MCF 10A (cell line): ENCODE measurements at regions not wholly inside any gene's neighbourhood (a gene's known extent, or its start where the extent isn't known, plus 50 kb on each side); places are given as distances from the start of the nearest gene placed in this dataset.

ENCODE experiments used
- BruUV-seq: library from RNA; stranded (reverse); fragments of 400-500 nt; replicated peaks from 2 replicates; lab custom pipeline; 2021; lab: Mats Ljungman, UMichigan
- CTCF ChIA-PET: fragments of 300-600 bp; sonication (Branson Sonifier 250); formaldehyde crosslinking; extraction: SDS; loops from one replicate; lab custom pipeline; 2021; ENCODE audit warnings: antibody characterized with exemption, inconsistent platforms; lab: Yijun Ruan, JAX
- POLR2A ChIA-PET: fragments of 300-600, 350-650 bp; sonication (Branson Sonifier 250); formaldehyde crosslinking; extraction: SDS; loops from one replicate; lab custom pipeline; 2020; ENCODE audit warnings: antibody characterized with exemption, inconsistent platforms; lab: Yijun Ruan, JAX
- DNase-seq: peaks from one replicate; pipeline ENCODE4 v3.0.0-alpha.2; 2018; ENCODE audit not compliant: unreplicated experiment
- H3K27ac Mint-ChIP-seq: one replicate; pipeline ENCODE4 v1.8.0; 2022; ENCODE audit warnings: mild to moderate bottlenecking, low read depth, mixed read lengths; ENCODE audit not compliant: unreplicated experiment
- H3K27me3 Mint-ChIP-seq: one replicate; pipeline ENCODE4 v1.8.0; 2022; ENCODE audit warnings: mixed read lengths; ENCODE audit not compliant: insufficient read depth, unreplicated experiment
- H3K36me3 Mint-ChIP-seq: one replicate; pipeline ENCODE4 v1.8.0; 2022; ENCODE audit warnings: mild to moderate bottlenecking, moderate library complexity, mixed read lengths; ENCODE audit not compliant: insufficient read depth, unreplicated experiment
- H3K4me1 Mint-ChIP-seq: one replicate; pipeline ENCODE4 v1.8.0; 2022; ENCODE audit warnings: mixed read lengths; ENCODE audit not compliant: insufficient read depth, unreplicated experiment
- H3K4me3 Mint-ChIP-seq: one replicate; pipeline ENCODE4 v1.8.0; 2022; ENCODE audit warnings: mild to moderate bottlenecking, moderate library complexity, mixed read lengths; ENCODE audit not compliant: unreplicated experiment
- H3K9me3 Mint-ChIP-seq: one replicate; pipeline ENCODE4 v1.8.0; 2022; ENCODE audit warnings: mixed read lengths; ENCODE audit not compliant: unreplicated experiment
- intact Hi-C: fragments of 100-400 bp; cut with micrococcal nuclease; formaldehyde crosslinking; loops from 2 replicates; pipeline ENCODE4 v1.14.1; 2022
- TF ChIP-seq, protein P1 (sequence below): fragments of 200-600 bp; IDR thresholded peaks from one replicate; pipeline ENCODE4 v1.8.0; 2022; ENCODE audit warnings: antibody characterized with exemption, mild to moderate bottlenecking; ENCODE audit not compliant: unreplicated experiment

DNA sequence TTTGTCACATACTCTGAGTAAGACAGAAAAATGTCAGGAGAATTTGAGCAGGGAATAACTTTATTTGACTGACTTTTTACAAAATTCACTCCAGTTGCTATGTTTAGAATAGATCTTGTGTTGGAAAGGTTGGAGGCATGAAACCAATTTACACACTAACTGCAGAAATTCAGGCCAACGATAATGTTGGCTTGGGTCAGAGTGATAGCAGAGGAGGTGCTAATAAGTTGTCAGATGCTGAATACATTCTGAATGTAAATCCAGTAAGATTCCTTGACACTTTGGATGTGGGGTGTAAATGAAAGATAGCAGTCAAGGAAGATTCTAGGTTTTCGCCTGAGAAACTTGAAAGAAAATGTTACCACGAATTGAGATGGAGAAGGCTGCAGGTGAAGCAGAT is 502.5 kb upstream of the GHITM start:
- Mint-ChIP-seq H3K4me1 (peaks cover 15% of the 10 kb centered on the region), H3K4me3 (no peak overlapping the region), H3K27ac (no peak overlapping the region), H3K36me3 (no peaks in the 10 kb centered on the region), H3K27me3 (no peaks in the 10 kb centered on the region), H3K9me3 (no peaks in the 10 kb centered on the region)
- DNase-seq: no peak
- TF ChIP-seq, protein P1, sequence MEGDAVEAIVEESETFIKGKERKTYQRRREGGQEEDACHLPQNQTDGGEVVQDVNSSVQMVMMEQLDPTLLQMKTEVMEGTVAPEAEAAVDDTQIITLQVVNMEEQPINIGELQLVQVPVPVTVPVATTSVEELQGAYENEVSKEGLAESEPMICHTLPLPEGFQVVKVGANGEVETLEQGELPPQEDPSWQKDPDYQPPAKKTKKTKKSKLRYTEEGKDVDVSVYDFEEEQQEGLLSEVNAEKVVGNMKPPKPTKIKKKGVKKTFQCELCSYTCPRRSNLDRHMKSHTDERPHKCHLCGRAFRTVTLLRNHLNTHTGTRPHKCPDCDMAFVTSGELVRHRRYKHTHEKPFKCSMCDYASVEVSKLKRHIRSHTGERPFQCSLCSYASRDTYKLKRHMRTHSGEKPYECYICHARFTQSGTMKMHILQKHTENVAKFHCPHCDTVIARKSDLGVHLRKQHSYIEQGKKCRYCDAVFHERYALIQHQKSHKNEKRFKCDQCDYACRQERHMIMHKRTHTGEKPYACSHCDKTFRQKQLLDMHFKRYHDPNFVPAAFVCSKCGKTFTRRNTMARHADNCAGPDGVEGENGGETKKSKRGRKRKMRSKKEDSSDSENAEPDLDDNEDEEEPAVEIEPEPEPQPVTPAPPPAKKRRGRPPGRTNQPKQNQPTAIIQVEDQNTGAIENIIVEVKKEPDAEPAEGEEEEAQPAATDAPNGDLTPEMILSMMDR: no peak
- no TSS peak for BruUV-seq
- POLR2A ChIA-PET: no interaction called here
- CTCF ChIA-PET: no interaction called here
- intact Hi-C loops: no loop called here

DNA sequence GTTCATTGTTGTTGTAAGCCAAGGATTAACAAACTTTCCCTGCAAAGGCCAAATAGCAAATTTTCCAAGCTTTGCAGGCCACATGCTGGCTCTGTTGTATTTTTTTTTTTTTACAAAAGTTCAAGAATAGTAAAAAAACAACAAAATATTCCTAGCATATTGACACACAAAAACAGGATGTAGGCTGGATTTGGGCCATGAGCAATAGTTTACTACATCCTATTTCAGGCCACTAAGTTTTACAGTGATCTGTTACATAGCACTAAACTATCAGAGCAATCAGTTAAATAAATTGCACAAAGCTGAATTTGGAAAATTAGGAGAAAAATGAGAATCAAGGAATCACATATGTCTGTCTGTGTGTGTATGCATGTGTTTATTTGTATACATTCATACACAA is 491.8 kb upstream of the GHITM start:
- CTCF ChIA-PET: interaction anchor here (0.7 to 1.2 kb wide), 3 partner anchors 12 to 144 kb away, joined by 3 to 4 read pairs (median 3); no protein-coding TSS in a partner anchor
- intact Hi-C loops: no loop called here
- TF ChIP-seq, protein P1: no peak
- no peaks in the 10 kb centered on the region for H3K36me3 Mint-ChIP-seq
- POLR2A ChIA-PET: no interaction called here
- H3K4me1 Mint-ChIP-seq: peaks cover 7% of the 10 kb centered on the region
- no peak overlapping the region for H3K27ac Mint-ChIP-seq
- BruUV-seq: no TSS peak
- no peak overlapping the region for H3K4me3 Mint-ChIP-seq
- H3K9me3 Mint-ChIP-seq: no peaks in the 10 kb centered on the region
- H3K27me3 Mint-ChIP-seq: no peaks in the 10 kb centered on the region
- DNase-seq: no peak

DNA sequence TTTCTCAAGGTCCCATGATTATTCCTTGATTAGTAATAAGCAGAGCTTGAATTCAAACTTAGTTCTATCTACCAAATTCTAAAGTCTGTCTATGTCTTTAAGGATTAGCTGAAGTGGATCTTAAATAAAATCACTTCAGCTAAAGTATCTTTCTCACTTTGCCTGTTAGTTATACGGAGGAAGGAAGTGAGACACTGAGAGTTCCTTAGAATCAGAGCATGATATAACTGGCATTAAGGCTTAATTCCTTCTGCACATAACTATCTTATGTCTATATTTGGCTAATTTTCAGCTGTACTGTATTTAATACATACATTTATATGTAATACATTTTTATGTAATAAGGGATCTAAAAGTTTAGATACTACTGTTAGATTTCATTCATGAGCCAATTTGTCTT is 491.1 kb upstream of the GHITM start:
- no peaks in the 10 kb centered on the region for H3K27me3 Mint-ChIP-seq
- H3K36me3 Mint-ChIP-seq: no peaks in the 10 kb centered on the region
- ChIA-PET CTCF (interaction anchor here (0.7 to 1.2 kb wide), 2 partner anchors 36 to 143 kb away, joined by 3 read pairs; no protein-coding TSS in a partner anchor), POLR2A (no interaction called here)
- intact Hi-C loops: no loop called here
- peaks cover 7% of the 10 kb centered on the region for H3K4me1 Mint-ChIP-seq
- no TSS peak for BruUV-seq
- no peak overlapping the region for H3K27ac Mint-ChIP-seq
- no peak for DNase-seq
- TF ChIP-seq, protein P1: no peak
- H3K4me3 Mint-ChIP-seq: no peak overlapping the region
- no peaks in the 10 kb centered on the region for H3K9me3 Mint-ChIP-seq

DNA sequence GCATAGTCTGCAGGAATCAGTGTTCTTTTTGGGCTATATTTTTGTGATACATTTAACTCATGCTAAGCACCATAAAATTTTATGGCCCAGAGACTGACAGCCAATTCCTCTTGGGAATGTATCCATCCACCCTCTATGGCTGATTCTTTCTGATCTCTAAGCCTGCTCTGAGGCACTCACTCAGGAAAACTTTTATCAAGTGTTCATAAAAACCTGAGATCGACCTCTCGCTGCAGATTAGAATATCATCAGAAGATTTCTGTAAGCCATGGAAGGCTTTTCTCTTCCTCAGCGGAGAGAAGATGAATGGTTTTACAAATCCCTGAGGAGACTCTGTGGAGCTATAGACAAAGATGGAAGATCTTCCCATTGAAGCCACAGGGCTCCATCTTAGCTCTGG is 489.8 kb upstream of the GHITM start:
- CTCF ChIA-PET: interaction anchor here (0.7 kb wide), 2 partner anchors 98 to 1814 kb away, joined by 3 read pairs; no protein-coding TSS in a partner anchor
- Mint-ChIP-seq H3K9me3 (no peaks in the 10 kb centered on the region), H3K27me3 (no peaks in the 10 kb centered on the region), H3K36me3 (no peaks in the 10 kb centered on the region), H3K4me1 (peaks cover 6% of the 10 kb centered on the region), H3K27ac (no peak overlapping the region), H3K4me3 (no peak overlapping the region)
- BruUV-seq: no TSS peak
- POLR2A ChIA-PET: no interaction called here
- TF ChIP-seq, protein P1: no peak
- intact Hi-C loops: no loop called here
- DNase-seq: no peak
